GM19397 (cell line): ENCODE measurements at regions not wholly inside any gene's neighbourhood (a gene's known extent, or its start where the extent isn't known, plus 50 kb on each side); places are given as distances from the start of the nearest gene placed in this dataset.

Source experiments
- ATAC-seq: cut with Tn5 transposase; IDR thresholded peaks from one replicate; pipeline ENCODE4 v1.9.1; 2021; ENCODE audit warnings: mild to moderate bottlenecking, moderate library complexity; ENCODE audit not compliant: unreplicated experiment

DNA sequence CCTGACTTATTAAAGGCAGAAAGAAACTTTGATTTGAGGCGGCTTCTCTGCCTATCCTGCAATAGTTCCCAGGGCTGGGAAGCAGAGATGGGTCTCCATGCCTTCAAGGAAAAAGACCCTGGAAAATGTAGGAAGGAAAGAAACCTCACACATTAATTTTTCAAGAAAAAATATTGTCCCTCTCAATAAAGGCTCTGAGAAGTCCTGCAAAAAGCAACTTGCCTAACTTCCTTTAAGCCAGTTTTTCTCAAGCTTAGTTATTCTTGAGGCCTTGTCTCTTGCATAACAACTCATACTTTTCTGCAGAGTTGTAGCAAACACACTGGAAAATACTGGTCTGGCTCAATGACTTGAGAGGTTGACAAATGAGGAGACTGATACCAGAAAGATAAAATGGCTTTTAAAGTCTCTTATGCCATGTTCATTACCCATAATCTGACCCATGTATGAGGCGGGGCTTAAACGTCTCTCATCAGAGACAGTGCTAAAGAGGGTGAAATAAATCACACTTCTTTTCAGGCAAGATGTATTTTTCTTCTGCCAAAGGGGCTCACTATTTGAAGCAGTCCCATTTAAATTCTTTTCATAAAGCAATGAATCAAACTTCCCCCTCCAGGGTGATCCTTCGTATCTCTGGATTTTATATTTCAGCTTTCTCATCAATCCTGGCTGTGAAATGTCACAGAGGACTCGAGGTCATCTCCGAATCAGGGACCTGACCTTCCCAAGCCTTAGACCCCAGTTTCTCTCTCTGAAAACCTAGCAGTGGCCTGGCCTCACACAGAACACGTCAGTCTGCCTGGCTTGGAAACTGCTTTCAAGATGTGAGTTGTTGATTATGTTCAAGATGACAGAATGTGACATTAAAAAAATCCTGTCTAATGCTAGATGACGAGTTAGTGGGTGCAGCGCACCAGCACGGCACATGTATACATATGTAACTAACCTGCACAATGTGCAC lies 82.3 kb upstream of the KCNG1 start:
- no peak for ATAC-seq

DNA sequence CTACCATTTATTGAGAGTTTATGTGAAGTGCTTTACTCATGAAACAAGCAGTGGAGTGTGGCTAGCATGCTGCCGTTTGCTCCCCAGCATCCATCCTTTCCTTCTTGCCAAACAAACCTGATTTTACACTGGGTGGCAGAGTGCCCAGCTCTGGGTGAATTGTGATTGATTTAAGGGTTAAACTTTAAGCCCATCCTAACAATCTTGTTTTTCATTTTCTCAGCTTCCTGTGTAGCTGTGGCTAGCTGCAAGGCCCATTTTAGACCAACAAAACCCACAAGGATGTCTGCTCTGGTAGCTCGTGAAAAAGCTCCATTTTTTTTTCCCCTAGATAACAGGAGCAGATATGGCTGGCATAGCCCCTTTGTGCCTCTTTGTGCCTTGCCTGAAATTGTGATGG lies 77.7 kb upstream of the KCNG1 start:
- no peak for ATAC-seq

GRCh38 chr20:51098284-51098810 lies 75.4 kb upstream of the KCNG1 start:
- no peak for ATAC-seq

GRCh38 chr20:51097351-51098120 lies 74.6 kb upstream of the KCNG1 start:
- ATAC-seq: no peak

GRCh38 chr20:51096582-51097267 lies 73.8 kb upstream of the KCNG1 start:
- no peak for ATAC-seq

DNA sequence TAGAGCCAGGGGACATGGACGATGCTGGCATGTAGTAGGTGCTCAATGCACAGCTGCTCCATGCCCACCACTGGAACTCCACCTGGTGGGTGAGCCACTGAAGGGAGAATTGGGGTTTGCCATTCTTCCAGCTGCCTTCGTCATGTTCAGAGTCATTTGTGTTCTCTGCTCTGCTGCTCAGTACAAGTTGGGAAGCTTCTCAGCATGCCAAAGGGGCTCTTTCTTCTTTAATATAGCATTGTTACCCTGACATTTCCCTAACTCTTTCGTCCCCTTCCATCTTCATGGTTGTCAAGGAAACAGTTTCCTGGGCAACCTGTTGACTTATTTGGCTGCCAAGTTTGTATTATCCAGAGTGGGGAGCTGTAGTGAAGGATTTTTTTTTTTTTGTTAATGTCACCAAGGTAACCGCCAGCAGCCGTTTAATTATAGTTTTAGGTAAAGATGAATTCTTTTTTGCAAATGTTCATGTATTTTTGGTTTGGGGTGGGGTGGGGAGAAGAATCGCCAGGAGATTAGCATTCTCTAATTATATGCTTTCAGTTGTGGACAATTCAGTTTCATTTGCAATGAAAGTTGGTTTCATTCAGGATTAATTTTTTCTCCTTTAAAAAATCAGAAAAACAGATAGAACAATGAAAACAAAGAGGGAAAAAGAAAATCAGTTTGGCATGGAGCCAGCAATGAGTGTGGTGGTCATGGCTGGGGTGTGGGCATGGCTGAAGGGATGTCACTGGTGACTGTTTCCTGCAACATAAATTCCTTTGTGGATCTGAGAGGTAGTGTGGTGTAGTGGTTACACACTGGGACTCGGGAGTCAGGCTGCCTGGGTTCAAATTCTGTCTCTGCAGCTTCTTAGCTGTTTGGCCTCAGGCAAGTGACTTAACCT lies 73.0 kb upstream of the KCNG1 start:
- ATAC-seq: no peak

DNA sequence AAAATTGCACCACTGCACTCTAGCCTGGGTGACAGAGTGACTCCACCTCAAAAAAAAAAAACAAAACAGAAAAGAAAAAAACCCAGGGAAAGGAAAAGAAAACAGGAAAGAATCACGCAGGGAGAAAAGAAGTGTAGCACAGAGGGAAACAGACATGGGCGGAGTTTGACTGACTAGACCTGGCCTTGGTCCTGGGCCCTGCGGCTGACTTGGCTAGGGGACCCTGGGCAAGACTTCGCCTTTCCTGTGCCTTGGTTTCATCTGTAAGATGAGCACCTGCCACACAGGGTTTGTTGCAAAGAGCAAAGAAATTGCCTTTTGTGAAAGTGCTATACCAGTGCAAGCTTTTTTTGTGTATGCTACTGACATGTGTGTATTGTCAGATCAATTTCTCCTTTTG lies 71.3 kb upstream of the KCNG1 start:
- no peak for ATAC-seq

GRCh38 chr20:51093240-51093763 lies 70.4 kb upstream of the KCNG1 start:
- no peak for ATAC-seq

DNA sequence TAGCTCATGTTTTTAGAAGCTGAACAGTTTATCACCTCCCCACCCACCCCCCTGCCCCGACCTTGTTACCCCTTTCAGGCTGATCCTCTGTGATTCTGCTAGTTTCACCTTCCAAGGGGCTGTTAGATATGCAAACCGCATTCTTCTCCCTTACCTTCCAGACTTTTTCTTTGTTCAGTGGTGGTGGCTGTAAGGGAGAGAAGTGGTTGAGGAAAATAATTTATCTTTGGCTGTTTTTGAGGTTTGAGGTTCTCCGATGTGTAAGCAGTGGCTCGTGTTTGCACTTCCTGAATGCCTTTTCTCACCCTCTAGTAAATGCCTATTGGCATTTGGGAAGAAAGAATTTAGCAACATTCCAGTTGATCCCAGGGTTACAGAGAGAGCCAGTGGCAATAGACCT lies 69.4 kb upstream of the KCNG1 start:
- ATAC-seq: no peak

- no peak for ATAC-seq
Measured at GRCh38 chr20:51091406-51092195, 68.7 kb upstream of the KCNG1 start.

DNA sequence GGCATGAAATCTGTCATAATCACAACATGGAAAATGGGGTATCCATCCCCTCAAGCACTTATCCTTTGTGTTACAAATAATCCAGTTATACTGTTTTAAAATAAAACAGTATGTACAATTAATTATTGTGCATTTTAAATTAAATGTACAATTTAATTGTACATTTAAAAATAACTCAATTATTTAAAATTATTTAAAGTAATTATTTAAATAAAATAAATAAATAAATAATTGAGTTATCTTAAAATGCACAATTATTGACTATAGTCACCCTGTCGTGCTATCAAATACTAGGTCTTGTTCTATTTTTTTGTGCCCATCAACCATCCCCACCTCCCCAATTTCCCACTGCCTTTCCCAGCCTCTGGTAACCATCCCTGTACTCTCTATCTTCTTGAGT lies 66.9 kb upstream of the KCNG1 start:
- ATAC-seq: no peak

- no peak for ATAC-seq
Measured at GRCh38 chr20:51089272-51089781, 66.4 kb upstream of the KCNG1 start.

- ATAC-seq: no peak
Measured at GRCh38 chr20:51087266-51087665, 64.4 kb upstream of the KCNG1 start.

DNA sequence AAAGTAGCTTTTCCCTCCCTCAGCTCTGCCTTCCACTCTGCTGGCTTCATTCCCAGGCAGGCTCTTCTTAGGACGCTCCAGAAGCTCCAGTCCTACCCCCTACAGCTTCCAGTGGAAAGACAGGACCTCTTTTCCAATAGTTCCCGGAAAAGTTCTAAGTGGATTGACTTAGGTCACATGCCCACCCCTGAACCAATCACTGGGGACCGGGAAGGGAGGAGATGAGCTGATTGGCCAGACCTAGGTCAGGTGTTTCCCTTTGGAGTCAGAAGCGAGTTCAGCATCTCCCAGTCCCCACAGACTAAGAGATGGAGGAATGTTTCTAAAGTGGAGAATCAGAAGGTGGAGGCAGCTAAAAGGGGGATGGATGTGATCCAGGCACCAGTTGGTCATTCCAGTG lies 62.9 kb upstream of the KCNG1 start:
- no peak for ATAC-seq

GRCh38 chr20:51084593-51085377 lies 61.9 kb upstream of the KCNG1 start:
- no peak for ATAC-seq

DNA sequence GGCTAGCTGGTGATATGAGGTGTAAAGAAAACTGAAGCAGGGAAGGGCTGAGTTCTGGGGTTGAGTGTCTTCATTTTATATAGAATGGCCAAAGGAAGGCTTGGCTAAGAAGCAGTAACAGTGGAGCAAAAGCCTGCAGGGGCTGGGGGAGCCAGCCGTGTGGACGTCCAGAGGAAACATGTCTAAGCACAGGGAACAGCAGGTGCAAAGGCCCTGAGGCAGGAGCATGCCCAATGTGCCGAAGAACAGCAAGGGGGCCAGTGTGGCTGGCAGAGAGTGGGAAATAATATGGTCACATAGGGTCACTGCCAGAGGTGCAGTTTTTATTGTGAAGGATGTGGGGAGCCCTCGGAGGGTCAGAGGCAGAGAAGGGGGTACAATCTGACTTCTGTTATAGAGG lies 60.5 kb upstream of the KCNG1 start:
- no peak for ATAC-seq

DNA sequence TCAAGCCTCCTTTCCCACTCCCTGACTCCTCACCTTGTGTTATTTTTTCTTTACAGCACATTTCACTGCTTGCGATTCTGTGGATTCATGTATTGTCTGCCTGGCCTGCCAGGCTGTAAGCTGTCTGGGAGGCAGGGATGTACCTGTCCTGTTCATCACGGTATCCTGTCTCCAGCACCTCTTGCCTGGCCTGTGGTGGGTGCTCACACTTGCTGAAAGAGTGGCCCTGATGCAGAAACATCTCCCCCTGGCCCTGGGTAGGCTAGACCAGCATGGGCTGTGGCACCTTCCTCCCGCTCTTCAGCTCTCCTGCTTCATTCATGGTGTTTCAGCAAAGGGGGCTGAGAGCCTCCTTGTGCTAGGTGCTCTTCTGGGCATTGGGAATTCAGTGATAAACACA lies 60.1 kb upstream of the KCNG1 start:
- ATAC-seq: no peak

- no peak for ATAC-seq
Measured at GRCh38 chr20:51080516-51080915, 57.6 kb upstream of the KCNG1 start.
